Astrocyte of the spinal cord (primary cell): ENCODE measurements at regions not wholly inside any gene's neighbourhood (a gene's known extent, or its start where the extent isn't known, plus 50 kb on each side); places are given as distances from the start of the nearest gene placed in this dataset.
"Not testable (repeated sequence)": the region's sequence is repeated elsewhere in the genome, so short reads cannot be mapped to it uniquely, and the experiment has no call there.

Experiments used
- DNase-seq: peaks from one replicate; pipeline ENCODE4 v3.0.0; 2011; ENCODE audit warnings: low read depth, low spot score
- H3K4me3 ChIP-seq: 2 replicates; pipeline ENCODE4 v1.5.1; 2011; ENCODE audit warnings: low read depth, mild to moderate bottlenecking, low read length, moderate library complexity
- CTCF ChIP-seq: IDR thresholded peaks from 2 replicates; pipeline ENCODE4 v1.5.1; 2012; ENCODE audit warnings: low read depth, mild to moderate bottlenecking, low read length, inconsistent platforms
- in situ Hi-C: cut with HindIII; loops from 2 replicates; pipeline ENCODE4 v1.10.0; 2017; ENCODE audit warnings: low sequenced_read_pairs

GRCh38 chr11:7170431-7170830 lies 81.3 kb upstream of the SYT9 start:
- H3K4me3 ChIP-seq: no peak overlapping the region
- DNase-seq: no peak
- in situ Hi-C loops: no loop called here
- TF ChIP-seq CTCF: no peak

- in situ Hi-C loops: no loop called here
- DNase-seq: no peak
- H3K4me3 ChIP-seq: no peak overlapping the region
- no peak for TF ChIP-seq CTCF
Measured at GRCh38 chr11:7175007-7175406, 76.7 kb upstream of the SYT9 start.

GRCh38 chr11:7186190-7186589 lies 65.5 kb upstream of the SYT9 start:
- TF ChIP-seq CTCF: no peak
- in situ Hi-C loops: no loop called here
- no peak overlapping the region for H3K4me3 ChIP-seq
- DNase-seq: peak; percentile 19

GRCh38 chr11:7186676-7187075 lies 65.0 kb upstream of the SYT9 start:
- in situ Hi-C loops: no loop called here
- no peak for DNase-seq
- TF ChIP-seq CTCF: no peak
- H3K4me3 ChIP-seq: no peak overlapping the region

- H3K4me3 ChIP-seq, DNase-seq, in situ Hi-C loops: not testable (repeated sequence)
Measured at GRCh38 chr11:7192785-7193184, 58.9 kb upstream of the SYT9 start.

- in situ Hi-C loops: no loop called here
- H3K4me3 ChIP-seq: no peak overlapping the region
- TF ChIP-seq CTCF: no peak
- DNase-seq: no peak
Measured at GRCh38 chr11:7196396-7197146, 55.1 kb upstream of the SYT9 start.

- no peak for TF ChIP-seq CTCF
- no peak for DNase-seq
- no peak overlapping the region for H3K4me3 ChIP-seq
- in situ Hi-C loops: no loop called here
Measured at GRCh38 chr11:7197469-7197868, 54.2 kb upstream of the SYT9 start.
